ENCODE measurements at regions not wholly inside any gene's neighbourhood (a gene's known extent, or its start where the extent isn't known, plus 50 kb on each side); places are given as distances from the start of the nearest gene placed in this dataset.

DNA sequence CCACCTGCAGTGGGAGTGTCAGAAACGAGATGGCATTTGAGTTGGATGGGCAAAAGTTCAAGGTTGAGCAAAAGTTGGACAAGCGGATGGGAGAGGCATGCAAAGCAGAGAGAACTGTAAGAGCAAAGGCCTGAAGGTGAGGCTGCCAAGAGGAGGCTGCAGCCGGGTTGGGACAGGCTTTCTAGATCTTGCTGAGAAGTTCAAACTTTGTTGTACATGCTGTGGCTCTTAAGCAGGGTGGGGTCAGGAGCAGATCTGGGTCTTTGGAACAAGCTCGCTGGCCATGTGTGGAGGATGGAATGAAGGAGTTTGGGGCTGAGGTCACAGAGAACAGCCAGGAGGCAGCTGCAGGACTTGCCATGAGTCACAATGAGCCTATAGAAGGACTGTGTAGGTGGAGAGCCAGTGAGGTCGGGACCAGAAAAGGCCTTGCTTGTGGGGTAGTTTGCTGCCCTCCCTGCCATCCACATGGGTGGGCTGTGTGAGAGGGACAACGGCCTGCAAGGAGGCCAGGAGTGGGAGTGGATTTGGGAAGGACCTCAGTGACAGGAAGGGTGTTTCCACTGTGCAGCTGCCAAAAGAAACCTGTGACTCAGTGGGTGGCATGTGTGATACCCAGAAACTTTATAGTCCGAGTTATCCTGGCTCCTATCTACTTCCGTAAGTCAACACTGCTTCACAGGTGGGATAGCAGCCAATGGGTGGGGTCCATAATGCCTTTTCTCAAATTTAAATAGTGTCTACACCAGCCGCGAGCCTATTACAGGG lies 210.4 kb downstream of the MID1IP1 start:
- Histone ChIP-seq H2BK120ac (ENCODE audit: low read depth, low read length) (no peak overlapping the region), H3K36me3 (ENCODE audit: control insufficient read depth, insufficient read depth, low read length) (no peaks in the 10 kb centered on the region), H3K4me3 (ENCODE audit: low read length) (no peak overlapping the region), H3K4me1 (ENCODE audit: control insufficient read depth, low read depth, low read length) (peaks cover 2% of the 10 kb centered on the region), H3K4ac (ENCODE audit: low read depth, low read length) (peak overlapping the region; percentile 3), H3K4me2 (ENCODE audit: low read length) (no peak overlapping the region), H2BK5ac (ENCODE audit: low read length) (no peak overlapping the region), H3K9ac (ENCODE audit: low read length) (no peak overlapping the region), H3K79me2 (ENCODE audit: control insufficient read depth, insufficient read depth, low read length) (no peaks in the 10 kb centered on the region), H3K27ac (ENCODE audit: low read depth, low read length) (no peak overlapping the region), H3K23ac (ENCODE audit: low read length) (no peak overlapping the region), H3K27me3 (ENCODE audit: insufficient read depth, low read length, poor library complexity) (no peaks in the 10 kb centered on the region), H3K56ac (ENCODE audit: low read length) (no peak overlapping the region), H3K79me1 (ENCODE audit: low read length) (no peaks in the 10 kb centered on the region), H4K8ac (ENCODE audit: low read depth, low read length) (no peak overlapping the region), H4K5ac (ENCODE audit: low read length) (no peak overlapping the region), H2BK15ac (replicated peaks; ENCODE audit: low read depth) (no peak overlapping the region), H3K18ac (ENCODE audit: low read length) (no peak overlapping the region), H2AK5ac (ENCODE audit: low read length) (no peak overlapping the region)
- DNase-seq, result no peak
- WGBS (ENCODE audit: extremely low coverage, insufficient coverage, low lambda C conversion rate), result no CpG with 5 or more reads among the region's 10 CpGs

DNA sequence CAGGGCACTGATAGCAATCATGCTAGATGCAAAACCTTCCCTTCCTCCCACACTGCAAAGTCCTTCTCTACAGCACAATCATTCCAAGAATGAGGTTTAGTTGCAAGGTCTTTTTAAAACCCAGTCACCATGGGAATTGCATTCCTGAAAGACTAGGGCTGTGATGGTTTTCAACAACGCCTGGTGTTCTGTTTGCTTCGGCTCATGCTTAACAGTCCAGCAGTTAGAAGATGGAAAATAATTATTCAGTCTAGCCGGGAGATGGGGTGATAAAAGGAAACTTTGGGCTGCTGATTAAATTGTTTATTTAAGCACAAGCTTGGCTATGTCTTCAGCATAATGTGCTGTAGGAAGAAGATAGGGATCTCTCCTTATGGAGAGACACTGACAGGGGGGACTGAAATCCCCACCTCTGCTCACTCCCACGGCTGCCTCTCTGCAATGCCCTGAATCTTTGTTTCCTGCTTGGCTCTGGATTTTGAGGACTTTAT lies 211.4 kb downstream of the MID1IP1 start:
- Histone ChIP-seq H3K27ac (ENCODE audit: low read depth, low read length) (no peak overlapping the region), H3K27me3 (ENCODE audit: insufficient read depth, low read length, poor library complexity) (no peaks in the 10 kb centered on the region), H3K9ac (ENCODE audit: low read length) (no peak overlapping the region), H3K4me1 (ENCODE audit: control insufficient read depth, low read depth, low read length) (peaks cover 2% of the 10 kb centered on the region), H3K18ac (ENCODE audit: low read length) (no peak overlapping the region), H3K36me3 (ENCODE audit: control insufficient read depth, insufficient read depth, low read length) (no peaks in the 10 kb centered on the region), H4K8ac (ENCODE audit: low read depth, low read length) (no peak overlapping the region), H3K4me3 (ENCODE audit: low read length) (no peak overlapping the region), H2BK15ac (replicated peaks; ENCODE audit: low read depth) (no peak overlapping the region), H2BK120ac (ENCODE audit: low read depth, low read length) (no peak overlapping the region), H3K23ac (ENCODE audit: low read length) (no peak overlapping the region), H3K79me2 (ENCODE audit: control insufficient read depth, insufficient read depth, low read length) (no peaks in the 10 kb centered on the region), H3K4me2 (ENCODE audit: low read length) (no peak overlapping the region), H2BK5ac (ENCODE audit: low read length) (no peak overlapping the region), H3K56ac (ENCODE audit: low read length) (no peak overlapping the region), H3K79me1 (ENCODE audit: low read length) (no peaks in the 10 kb centered on the region), H4K5ac (ENCODE audit: low read length) (no peak overlapping the region), H3K4ac (ENCODE audit: low read depth, low read length) (no peak overlapping the region), H2AK5ac (ENCODE audit: low read length) (no peak overlapping the region)
- DNase-seq, result peak; percentile 67
- no CpG with 5 or more reads among the region's 4 CpGs for WGBS (ENCODE audit: extremely low coverage, insufficient coverage, low lambda C conversion rate)

DNA sequence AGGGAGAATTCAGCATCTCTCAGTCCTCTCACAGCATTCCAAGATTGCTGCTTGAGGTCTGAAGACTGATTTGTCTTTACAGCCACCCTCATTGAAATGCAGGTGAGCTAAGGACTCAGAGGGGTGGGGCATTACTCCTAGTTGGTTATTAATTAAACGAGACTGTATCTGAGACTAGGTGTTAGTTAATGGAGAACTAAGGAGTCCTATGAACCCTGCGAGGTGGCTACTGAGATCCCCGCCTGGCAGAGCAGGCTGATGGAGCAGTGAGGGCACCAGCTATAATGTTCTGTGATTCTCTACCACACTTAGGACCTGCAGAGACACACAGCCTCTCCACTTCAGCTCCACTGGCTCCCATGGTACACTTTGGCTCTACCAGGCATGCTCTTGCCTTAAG lies 215.3 kb downstream of the MID1IP1 start:
- no peak overlapping the region for H2BK5ac ChIP-seq (ENCODE audit: low read length)
- H3K4ac ChIP-seq (ENCODE audit: low read depth, low read length), result no peak overlapping the region
- H3K27me3 ChIP-seq (ENCODE audit: insufficient read depth, low read length, poor library complexity), result no peaks in the 10 kb centered on the region
- no peaks in the 10 kb centered on the region for H3K79me1 ChIP-seq (ENCODE audit: low read length)
- H2AK5ac ChIP-seq (ENCODE audit: low read length), result no peak overlapping the region
- H3K36me3 ChIP-seq (ENCODE audit: control insufficient read depth, insufficient read depth, low read length), result no peaks in the 10 kb centered on the region
- no peak overlapping the region for H3K56ac ChIP-seq (ENCODE audit: low read length)
- H3K9ac ChIP-seq (ENCODE audit: low read length), result no peak overlapping the region
- WGBS (ENCODE audit: extremely low coverage, insufficient coverage, low lambda C conversion rate), result no CpG with 5 or more reads among the region's 3 CpGs
- H3K79me2 ChIP-seq (ENCODE audit: control insufficient read depth, insufficient read depth, low read length), result no peaks in the 10 kb centered on the region
- peak overlapping the region; percentile 19 for H3K27ac ChIP-seq (ENCODE audit: low read depth, low read length)
- H3K4me1 ChIP-seq (ENCODE audit: control insufficient read depth, low read depth, low read length), result peaks cover 2% of the 10 kb centered on the region
- H4K5ac ChIP-seq (ENCODE audit: low read length), result no peak overlapping the region
- no peak overlapping the region for H2BK120ac ChIP-seq (ENCODE audit: low read depth, low read length)
- no peak overlapping the region for H3K4me2 ChIP-seq (ENCODE audit: low read length)
- H3K18ac ChIP-seq (ENCODE audit: low read length), result peak overlapping the region; percentile 54
- DNase-seq, result no peak
- no peak overlapping the region for H2BK15ac ChIP-seq (replicated peaks; ENCODE audit: low read depth)
- no peak overlapping the region for H3K4me3 ChIP-seq (ENCODE audit: low read length)
- H4K8ac ChIP-seq (ENCODE audit: low read depth, low read length), result no peak overlapping the region
- no peak overlapping the region for H3K23ac ChIP-seq (ENCODE audit: low read length)

DNA sequence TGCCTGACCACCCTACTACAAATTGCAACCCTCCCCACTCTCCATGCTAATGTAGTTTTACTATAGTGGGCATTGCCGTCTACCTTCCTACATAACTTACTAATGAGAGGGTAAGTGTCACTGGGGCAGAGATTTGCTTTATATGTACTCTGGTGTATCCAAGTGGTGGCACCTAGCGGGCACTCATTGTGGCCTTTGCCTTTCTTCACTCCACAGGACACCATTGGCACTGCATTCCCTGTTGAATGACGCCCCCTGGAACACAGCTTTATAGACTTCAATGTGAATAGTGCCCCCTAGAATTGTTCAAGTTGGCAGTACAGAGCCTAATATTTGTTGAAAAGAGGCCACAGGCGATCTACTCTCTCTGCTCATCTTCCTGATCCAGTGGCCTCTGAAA lies 215.8 kb downstream of the MID1IP1 start:
- WGBS (ENCODE audit: extremely low coverage, insufficient coverage, low lambda C conversion rate), result no CpG with 5 or more reads among the region's 4 CpGs
- no peak overlapping the region for H2BK15ac ChIP-seq (replicated peaks; ENCODE audit: low read depth)
- no peak overlapping the region for H3K56ac ChIP-seq (ENCODE audit: low read length)

DNA sequence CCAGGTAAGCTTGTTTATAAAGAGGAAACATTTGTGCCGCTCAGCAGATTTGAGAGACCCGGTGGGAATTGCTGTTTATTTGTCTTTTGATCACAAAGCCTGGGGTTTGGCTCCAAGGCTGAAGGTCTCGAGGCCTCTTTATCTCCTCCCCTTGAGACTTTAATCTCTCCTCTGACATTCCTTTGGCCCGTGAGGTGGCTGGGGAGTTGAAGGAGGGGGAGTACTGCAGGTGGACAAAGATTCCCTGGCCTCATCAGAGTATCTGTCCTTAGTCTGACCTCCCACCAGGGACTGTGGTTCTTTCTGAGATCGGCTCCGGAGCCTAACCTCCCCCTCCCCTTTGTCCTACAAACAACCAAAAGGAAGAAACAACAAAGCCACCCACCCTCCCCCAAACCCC lies 216.5 kb downstream of the MID1IP1 start:
- Histone ChIP-seq H3K4me2 (ENCODE audit: low read length) (no peak overlapping the region), H3K23ac (ENCODE audit: low read length) (no peak overlapping the region), H2BK5ac (ENCODE audit: low read length) (no peak overlapping the region), H3K36me3 (ENCODE audit: control insufficient read depth, insufficient read depth, low read length) (no peaks in the 10 kb centered on the region), H2AK5ac (ENCODE audit: low read length) (no peak overlapping the region), H3K4me1 (ENCODE audit: control insufficient read depth, low read depth, low read length) (no peaks in the 10 kb centered on the region), H3K56ac (ENCODE audit: low read length) (no peak overlapping the region), H3K79me1 (ENCODE audit: low read length) (no peaks in the 10 kb centered on the region), H4K8ac (ENCODE audit: low read depth, low read length) (no peak overlapping the region), H4K5ac (ENCODE audit: low read length) (no peak overlapping the region), H3K27me3 (ENCODE audit: insufficient read depth, low read length, poor library complexity) (no peaks in the 10 kb centered on the region), H2BK120ac (ENCODE audit: low read depth, low read length) (peak overlapping the region; percentile 12), H3K9ac (ENCODE audit: low read length) (no peak overlapping the region), H2BK15ac (replicated peaks; ENCODE audit: low read depth) (no peak overlapping the region), H3K18ac (ENCODE audit: low read length) (no peak overlapping the region), H3K4me3 (ENCODE audit: low read length) (no peak overlapping the region), H3K4ac (ENCODE audit: low read depth, low read length) (no peak overlapping the region), H3K27ac (ENCODE audit: low read depth, low read length) (no peak overlapping the region), H3K79me2 (ENCODE audit: control insufficient read depth, insufficient read depth, low read length) (no peaks in the 10 kb centered on the region)
- DNase-seq, result peak; percentile 75
- WGBS (ENCODE audit: extremely low coverage, insufficient coverage, low lambda C conversion rate), result no CpG with 5 or more reads among the region's 6 CpGs

More for the DNA sequence above, 215.8 kb downstream of the MID1IP1 start:
- Histone ChIP-seq H3K23ac (ENCODE audit: low read length) (no peak overlapping the region), H3K36me3 (ENCODE audit: control insufficient read depth, insufficient read depth, low read length) (no peaks in the 10 kb centered on the region), H3K18ac (ENCODE audit: low read length) (peak overlapping the region; percentile 54), H2AK5ac (ENCODE audit: low read length) (no peak overlapping the region), H2BK120ac (ENCODE audit: low read depth, low read length) (peak overlapping the region; percentile 12), H3K4ac (ENCODE audit: low read depth, low read length) (no peak overlapping the region), H4K5ac (ENCODE audit: low read length) (no peak overlapping the region), H3K4me1 (ENCODE audit: control insufficient read depth, low read depth, low read length) (peaks cover 2% of the 10 kb centered on the region), H3K79me2 (ENCODE audit: control insufficient read depth, insufficient read depth, low read length) (no peaks in the 10 kb centered on the region), H3K4me3 (ENCODE audit: low read length) (no peak overlapping the region), H3K79me1 (ENCODE audit: low read length) (no peaks in the 10 kb centered on the region), H2BK5ac (ENCODE audit: low read length) (no peak overlapping the region), H3K9ac (ENCODE audit: low read length) (no peak overlapping the region), H3K4me2 (ENCODE audit: low read length) (no peak overlapping the region), H3K27me3 (ENCODE audit: insufficient read depth, low read length, poor library complexity) (no peaks in the 10 kb centered on the region), H3K27ac (ENCODE audit: low read depth, low read length) (no peak overlapping the region), H4K8ac (ENCODE audit: low read depth, low read length) (no peak overlapping the region)
- DNase-seq, result no peak

DNA sequence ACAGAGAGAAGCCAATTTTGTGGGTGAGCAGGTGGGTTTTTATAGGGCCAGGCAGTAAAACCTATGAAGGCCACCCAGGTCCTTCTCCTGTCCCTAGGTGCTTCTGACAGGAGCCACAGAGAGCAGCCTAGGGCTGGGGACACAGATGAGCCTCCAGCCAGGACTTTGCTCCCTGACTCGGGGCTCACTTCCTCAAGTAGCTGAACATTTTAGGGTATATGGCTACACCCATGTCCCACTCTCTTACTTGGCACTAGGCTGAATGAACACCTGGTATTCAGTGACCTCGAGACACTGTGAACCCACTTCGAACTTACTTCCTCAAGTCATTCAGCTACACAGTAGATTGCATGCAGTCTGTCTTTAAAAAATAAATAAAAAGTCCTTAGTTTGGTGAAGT lies 217.3 kb downstream of the MID1IP1 start:
- no peaks in the 10 kb centered on the region for H3K4me1 ChIP-seq (ENCODE audit: control insufficient read depth, low read depth, low read length)
- no peak overlapping the region for H2AK5ac ChIP-seq (ENCODE audit: low read length)
- no peak overlapping the region for H3K4me2 ChIP-seq (ENCODE audit: low read length)
- WGBS (ENCODE audit: extremely low coverage, insufficient coverage, low lambda C conversion rate), result no CpG with 5 or more reads among the region's 3 CpGs
- no peak overlapping the region for H2BK15ac ChIP-seq (replicated peaks; ENCODE audit: low read depth)
- H3K27me3 ChIP-seq (ENCODE audit: insufficient read depth, low read length, poor library complexity), result no peaks in the 10 kb centered on the region
- DNase-seq, result no peak
- H3K4ac ChIP-seq (ENCODE audit: low read depth, low read length), result no peak overlapping the region
- H3K9ac ChIP-seq (ENCODE audit: low read length), result no peak overlapping the region
- H2BK5ac ChIP-seq (ENCODE audit: low read length), result no peak overlapping the region
- no peak overlapping the region for H2BK120ac ChIP-seq (ENCODE audit: low read depth, low read length)
- no peaks in the 10 kb centered on the region for H3K79me2 ChIP-seq (ENCODE audit: control insufficient read depth, insufficient read depth, low read length)
- H3K56ac ChIP-seq (ENCODE audit: low read length), result no peak overlapping the region
- H3K27ac ChIP-seq (ENCODE audit: low read depth, low read length), result no peak overlapping the region
- H3K79me1 ChIP-seq (ENCODE audit: low read length), result no peaks in the 10 kb centered on the region
- H4K5ac ChIP-seq (ENCODE audit: low read length), result no peak overlapping the region
- no peak overlapping the region for H4K8ac ChIP-seq (ENCODE audit: low read depth, low read length)
- H3K36me3 ChIP-seq (ENCODE audit: control insufficient read depth, insufficient read depth, low read length), result no peaks in the 10 kb centered on the region
- no peak overlapping the region for H3K4me3 ChIP-seq (ENCODE audit: low read length)
- H3K23ac ChIP-seq (ENCODE audit: low read length), result no peak overlapping the region
- peak overlapping the region; percentile 77 for H3K18ac ChIP-seq (ENCODE audit: low read length)
